ENCODE measurements at regions not wholly inside any gene's neighbourhood (a gene's known extent, or its start where the extent isn't known, plus 50 kb on each side); places are given as distances from the start of the nearest gene placed in this dataset.

DNA sequence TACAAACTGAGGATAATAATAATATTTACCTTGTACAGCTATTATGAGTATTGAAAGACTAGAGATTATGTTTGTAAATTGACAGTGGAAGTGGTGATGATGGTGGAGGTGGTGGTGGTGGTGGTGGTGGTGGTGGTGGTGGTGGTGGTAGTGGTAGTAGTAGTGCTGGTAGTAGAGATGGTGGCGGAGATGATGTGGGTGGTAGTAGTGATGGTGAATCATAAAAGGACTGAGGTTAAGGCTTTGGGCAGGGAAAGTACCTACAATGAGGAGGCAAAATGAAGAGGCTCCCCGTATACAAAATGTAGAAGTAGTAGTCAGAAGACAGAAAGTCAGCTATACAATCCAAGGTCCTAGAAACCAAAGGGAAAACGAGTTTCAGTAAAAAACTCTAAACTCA lies 214.1 kb downstream of the BCOR start:
- TF ChIP-seq POLR2AphosphoS5 (IDR thresholded peaks at IDR 0.05; ENCODE audit: low read depth, low read length), result no peak
- no peak for TF ChIP-seq POLR2A (IDR thresholded peaks at IDR 0.05; ENCODE audit: low read depth, low read length)
- TF ChIP-seq TAF1 (IDR thresholded peaks at IDR 0.05; ENCODE audit: borderline replicate concordance, low read depth, low read length), result no peak

Data from GM12892 (cell line).